OCI-LY1 (cell line): ENCODE measurements at regions not wholly inside any gene's neighbourhood (a gene's known extent, or its start where the extent isn't known, plus 50 kb on each side); places are given as distances from the start of the nearest gene placed in this dataset.
"Not testable (repeated sequence)": the region's sequence is repeated elsewhere in the genome, so short reads cannot be mapped to it uniquely, and the experiment has no call there.

Source experiments
- EZH2 ChIP-seq: fragments of 200-600 bp; sonication (generic), shearing (Covaris generic); IDR thresholded peaks from 2 replicates; pipeline ENCODE4 v1.8.0; 2017; ENCODE audit warnings: borderline replicate concordance, mixed run types, mild to moderate bottlenecking, antibody characterized with exemption, low read length, moderate library complexity, mixed read lengths
- TF ChIP-seq, protein P1 (sequence below): fragments of 200-600 bp; sonication (generic), shearing (Covaris generic); IDR thresholded peaks from 2 replicates; pipeline ENCODE4 v1.5.1; 2017; ENCODE audit warnings: mild to moderate bottlenecking, antibody characterized with exemption, low read length, moderate library complexity, mixed read lengths

DNA sequence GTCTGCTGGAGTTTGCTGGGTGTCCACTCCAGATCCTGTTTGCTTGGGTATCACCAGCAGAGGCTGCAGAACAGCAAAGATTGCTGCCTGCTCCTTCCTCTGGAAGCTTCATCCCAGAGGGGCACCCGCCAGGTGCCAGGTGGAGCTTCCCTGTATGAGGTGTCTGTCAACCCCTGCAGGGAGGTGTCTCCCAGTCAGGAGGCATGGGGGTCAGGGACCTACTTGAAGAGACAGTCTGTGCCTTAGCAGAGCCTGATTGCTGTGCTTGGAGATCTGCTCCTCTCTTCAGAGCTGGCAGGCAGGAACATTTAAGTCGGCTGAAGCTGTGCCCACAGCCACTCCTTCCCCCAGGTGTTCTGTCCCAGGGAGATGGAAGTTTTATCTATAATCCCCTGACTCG lies 376.8 kb upstream of the POU1F1 start:
- TF ChIP-seq, protein P1, sequence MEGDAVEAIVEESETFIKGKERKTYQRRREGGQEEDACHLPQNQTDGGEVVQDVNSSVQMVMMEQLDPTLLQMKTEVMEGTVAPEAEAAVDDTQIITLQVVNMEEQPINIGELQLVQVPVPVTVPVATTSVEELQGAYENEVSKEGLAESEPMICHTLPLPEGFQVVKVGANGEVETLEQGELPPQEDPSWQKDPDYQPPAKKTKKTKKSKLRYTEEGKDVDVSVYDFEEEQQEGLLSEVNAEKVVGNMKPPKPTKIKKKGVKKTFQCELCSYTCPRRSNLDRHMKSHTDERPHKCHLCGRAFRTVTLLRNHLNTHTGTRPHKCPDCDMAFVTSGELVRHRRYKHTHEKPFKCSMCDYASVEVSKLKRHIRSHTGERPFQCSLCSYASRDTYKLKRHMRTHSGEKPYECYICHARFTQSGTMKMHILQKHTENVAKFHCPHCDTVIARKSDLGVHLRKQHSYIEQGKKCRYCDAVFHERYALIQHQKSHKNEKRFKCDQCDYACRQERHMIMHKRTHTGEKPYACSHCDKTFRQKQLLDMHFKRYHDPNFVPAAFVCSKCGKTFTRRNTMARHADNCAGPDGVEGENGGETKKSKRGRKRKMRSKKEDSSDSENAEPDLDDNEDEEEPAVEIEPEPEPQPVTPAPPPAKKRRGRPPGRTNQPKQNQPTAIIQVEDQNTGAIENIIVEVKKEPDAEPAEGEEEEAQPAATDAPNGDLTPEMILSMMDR = not testable (repeated sequence)
- not testable (repeated sequence) for TF ChIP-seq EZH2
